HG03095 (cell line): ENCODE measurements at regions not wholly inside any gene's neighbourhood (a gene's known extent, or its start where the extent isn't known, plus 50 kb on each side); places are given as distances from the start of the nearest gene placed in this dataset.

ENCODE experiments used
- ATAC-seq: cut with Tn5 transposase; IDR thresholded peaks from one replicate; pipeline ENCODE4 v1.9.1; 2021; ENCODE audit warnings: moderate library complexity; ENCODE audit not compliant: unreplicated experiment

DNA sequence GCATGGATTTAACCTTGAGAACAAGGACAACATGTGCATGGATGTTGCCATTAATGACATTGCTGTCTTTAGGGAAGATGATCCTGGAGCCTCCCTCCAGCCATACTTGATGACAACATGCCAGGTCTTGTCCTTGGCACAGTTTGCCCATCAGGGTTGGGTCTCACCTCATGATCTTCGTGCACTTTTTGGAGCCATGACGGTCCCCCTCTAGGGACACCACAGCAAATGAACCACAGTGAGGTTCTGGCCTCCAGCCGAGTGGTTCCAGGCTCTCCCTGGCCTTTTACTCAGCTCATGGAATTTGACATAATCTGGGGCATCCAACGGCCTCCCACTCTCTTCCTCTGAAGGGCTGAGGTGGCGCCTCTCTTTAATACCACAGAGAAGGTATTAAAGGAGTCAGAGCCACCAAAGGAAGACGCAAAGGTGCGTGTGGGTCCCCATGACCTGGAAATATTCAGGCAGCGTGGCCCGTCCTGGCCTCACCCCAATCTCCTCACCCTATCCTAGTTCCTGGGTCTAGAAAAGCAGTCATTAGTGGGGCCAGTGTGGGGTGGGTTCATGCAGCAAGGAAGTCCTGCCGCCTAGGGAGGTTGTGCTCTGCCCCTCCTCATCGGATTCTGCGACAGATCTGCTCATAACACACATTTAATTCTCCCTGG is 184.8 kb downstream of the CXCL12 start:
- ATAC-seq, result no peak

GRCh38 chr10:44199267-44199666 is 185.6 kb downstream of the CXCL12 start:
- no peak for ATAC-seq

DNA sequence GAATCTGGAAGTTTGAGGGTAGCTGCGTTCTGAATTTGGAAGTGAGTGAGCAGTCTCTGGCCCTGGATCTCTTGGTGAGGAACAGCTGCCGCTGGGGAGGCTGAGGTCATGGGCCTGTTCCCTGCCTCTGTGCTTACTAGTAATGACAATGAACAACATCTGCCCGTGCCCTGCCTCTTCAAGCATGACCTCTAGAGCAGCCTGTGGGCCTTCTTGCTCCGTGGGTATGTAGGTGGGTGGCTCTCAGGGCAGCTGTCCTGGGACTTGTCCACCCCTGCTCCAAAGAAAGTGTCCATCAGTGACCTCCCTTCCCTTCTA is 186.2 kb downstream of the CXCL12 start:
- ATAC-seq, result no peak

- no peak for ATAC-seq
These were observed 186.7 kb downstream of the CXCL12 start for GRCh38 chr10:44198096-44198779.

DNA sequence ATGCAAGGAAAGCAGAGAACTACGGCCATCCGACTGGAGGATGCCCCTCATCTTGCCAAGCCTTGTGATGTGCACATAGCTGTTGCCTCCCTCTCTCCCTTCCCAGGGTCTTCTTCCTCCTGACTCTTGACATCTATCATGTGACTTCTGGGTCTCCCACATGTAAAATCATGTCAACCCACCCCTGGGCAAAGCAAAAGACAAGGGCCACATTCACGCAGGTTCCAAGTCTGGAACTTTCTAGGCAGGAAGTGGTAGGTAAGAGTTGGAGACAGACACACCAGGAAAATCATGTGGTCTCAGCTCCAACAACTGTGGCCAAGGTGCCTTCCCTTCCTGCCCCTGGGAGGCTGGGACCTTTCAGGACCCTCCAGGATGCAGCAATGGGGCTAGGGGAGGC is 187.3 kb downstream of the CXCL12 start:
- no peak for ATAC-seq

- ATAC-seq, result no peak
These were observed 188.6 kb downstream of the CXCL12 start for GRCh38 chr10:44196336-44196735.

GRCh38 chr10:44196008-44196320 is 188.9 kb downstream of the CXCL12 start:
- ATAC-seq, result no peak

DNA sequence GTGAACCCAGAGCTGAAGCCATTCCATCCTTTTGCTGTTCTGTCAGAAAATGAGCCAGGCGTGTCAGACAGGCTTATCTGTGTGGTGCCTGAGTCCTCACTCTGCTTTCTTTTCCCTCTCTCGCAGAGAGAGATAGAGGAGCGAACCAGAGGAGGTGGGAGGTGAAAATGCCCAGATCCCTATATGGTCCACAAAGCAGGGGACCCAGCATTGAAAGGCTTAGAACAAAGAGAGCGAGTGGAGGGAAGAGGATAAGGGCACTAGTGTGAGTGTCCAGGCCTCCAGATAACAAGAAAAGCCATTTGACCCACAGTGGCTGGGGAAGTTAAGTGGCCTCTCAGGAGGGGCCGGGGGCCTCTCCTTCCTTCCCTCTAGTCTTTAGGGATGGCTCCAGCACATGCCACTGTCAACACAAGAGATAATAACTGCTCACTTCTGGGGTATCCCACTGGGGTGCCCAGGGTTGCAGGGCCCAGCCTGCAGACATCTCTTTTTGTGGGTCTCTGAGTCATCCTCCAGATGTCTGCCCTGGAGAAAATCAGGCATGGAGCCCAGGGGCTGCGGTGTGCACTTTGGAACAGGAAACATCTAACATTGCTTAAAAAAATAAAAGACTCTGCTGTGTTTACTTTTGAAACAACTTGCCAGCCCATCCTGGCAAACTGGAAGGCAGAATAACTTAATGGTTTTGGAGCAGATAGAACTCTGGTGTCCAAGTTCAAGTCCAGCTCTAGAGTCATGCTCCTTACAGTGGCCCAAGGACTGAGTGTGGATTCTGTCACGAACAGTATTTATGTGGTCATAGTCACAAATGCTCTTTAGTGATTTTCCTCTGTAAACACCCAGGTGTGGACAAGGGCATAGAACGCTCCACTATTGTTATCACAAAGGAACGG is 189.5 kb downstream of the CXCL12 start:
- ATAC-seq, result no peak

DNA sequence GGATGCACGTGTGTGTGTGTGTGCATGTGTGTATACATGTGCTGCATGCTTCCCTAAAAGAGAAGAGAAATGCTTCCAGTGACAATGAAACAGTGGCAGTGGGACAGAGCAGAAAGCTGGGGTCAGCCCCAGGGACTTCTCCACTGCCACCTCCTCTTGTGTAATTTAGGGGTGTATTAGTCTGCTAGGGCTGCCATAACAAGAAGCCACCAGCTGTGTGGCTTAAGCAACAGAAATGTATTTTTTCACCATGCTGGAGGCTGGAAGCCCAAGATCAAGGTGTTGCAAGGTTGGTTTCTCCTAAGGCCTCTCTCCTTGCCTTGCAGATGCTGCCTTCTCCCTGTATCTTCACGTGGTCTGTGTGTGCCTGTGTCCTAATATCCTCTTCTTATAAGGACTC is 190.5 kb downstream of the CXCL12 start:
- no peak for ATAC-seq

- ATAC-seq, result no peak
These were observed 191.2 kb downstream of the CXCL12 start for GRCh38 chr10:44193567-44194220.

DNA sequence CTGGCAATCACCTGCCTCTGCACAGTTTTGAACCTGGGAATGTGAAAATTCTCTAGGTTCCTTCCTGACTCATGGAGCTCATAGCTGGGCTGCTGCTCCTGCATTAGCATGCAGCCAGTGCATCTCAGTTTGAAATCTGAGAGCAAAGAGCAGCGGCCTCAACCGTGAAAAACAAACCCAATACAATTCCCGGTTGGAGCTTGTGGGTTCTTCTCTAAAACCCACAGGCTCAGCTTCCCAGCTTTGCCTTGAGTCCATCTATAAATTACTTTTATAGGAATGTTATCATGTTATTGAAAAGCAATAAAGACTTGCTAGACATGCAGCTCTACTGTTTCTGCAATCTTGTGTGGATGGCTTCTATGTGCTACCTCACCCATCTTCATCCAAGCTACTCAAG is 191.7 kb downstream of the CXCL12 start:
- ATAC-seq, result no peak

DNA sequence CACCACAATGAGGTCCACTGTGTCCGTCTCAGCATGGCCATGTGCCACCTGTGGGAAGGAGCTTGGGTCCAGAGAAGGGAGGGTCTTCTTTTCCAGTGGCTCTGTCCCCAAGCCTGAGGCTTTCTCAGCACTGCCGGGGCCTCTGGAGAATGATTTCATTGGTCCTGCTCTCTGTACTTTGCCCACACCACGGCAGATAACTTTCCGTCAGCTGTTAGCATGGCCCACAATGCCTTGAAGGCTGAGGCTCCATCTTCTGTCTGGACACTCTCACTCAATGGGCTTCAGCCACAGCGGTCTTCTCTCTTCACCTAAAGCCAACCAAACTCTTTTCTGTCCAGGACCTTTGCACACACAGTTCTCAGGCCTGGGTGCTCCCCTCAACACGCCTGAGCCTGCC is 192.5 kb downstream of the CXCL12 start:
- no peak for ATAC-seq

GRCh38 chr10:44190541-44190940 is 194.4 kb downstream of the CXCL12 start:
- no peak for ATAC-seq

- ATAC-seq, result no peak
These were observed 198.1 kb downstream of the CXCL12 start for GRCh38 chr10:44186821-44187220.

DNA sequence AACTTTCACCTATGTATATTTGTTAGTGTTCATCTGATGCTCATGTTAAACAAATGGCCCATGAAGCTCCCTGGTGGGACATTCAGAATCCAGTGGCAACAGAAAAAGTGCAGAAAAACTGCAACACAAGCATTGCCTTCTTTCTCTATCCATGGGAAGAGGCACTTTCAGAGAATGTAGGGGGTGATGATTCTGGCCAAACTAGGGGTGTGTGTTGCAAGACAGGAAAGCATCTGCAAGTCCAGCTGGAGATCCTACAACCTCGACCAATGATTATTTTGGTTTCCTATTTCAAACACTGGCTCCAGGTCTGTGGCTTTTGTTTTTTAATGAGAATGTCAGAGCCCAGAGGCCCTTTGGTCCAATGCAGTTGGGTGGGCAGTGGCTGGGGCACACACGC is 198.7 kb downstream of the CXCL12 start:
- no peak for ATAC-seq

- ATAC-seq, result no peak
These were observed 199.6 kb downstream of the CXCL12 start for GRCh38 chr10:44185315-44185666.

DNA sequence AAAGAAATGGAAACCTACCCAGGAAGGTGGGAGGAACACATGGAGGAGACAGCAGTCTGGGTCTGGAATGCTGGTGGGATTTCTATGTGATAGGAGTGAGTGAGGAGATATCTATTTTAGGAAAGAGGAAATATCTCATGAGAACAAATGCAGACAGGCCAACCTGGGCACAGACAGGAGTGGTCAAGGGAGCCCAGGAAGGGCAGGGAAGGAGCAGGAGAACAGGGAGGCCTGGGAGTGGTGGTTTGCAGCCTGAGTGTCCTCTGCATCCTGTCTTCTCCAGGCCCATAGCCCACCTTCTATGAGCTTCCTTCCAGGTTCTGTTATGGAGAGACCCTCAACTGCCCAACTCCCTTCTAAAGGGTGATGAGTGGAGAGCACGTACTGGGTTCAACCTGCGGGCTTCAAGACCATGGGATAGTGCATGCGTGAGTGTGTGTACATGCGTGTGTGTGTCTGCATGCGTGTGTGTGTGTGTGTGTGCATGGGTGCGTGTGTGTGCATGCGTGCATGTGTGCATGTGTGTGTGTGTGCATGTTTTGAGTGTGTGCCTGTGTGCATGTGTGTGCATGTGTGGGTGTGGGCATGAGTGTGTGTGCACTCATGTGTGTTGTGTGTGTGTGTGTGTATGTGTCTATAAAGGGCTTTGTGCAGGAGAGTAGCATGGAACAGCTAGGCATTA is 200.1 kb downstream of the CXCL12 start:
- ATAC-seq, result no peak

- no peak for ATAC-seq
These were observed 200.9 kb downstream of the CXCL12 start for GRCh38 chr10:44183667-44184632.

GRCh38 chr10:44182909-44183308 is 202.0 kb downstream of the CXCL12 start:
- ATAC-seq, result no peak
